CD4-positive, alpha-beta memory T cell (primary cell): ENCODE measurements at regions not wholly inside any gene's neighbourhood (a gene's known extent, or its start where the extent isn't known, plus 50 kb on each side); places are given as distances from the start of the nearest gene placed in this dataset.

Experiments used
- CTCF ChIA-PET: fragments of 350-600 bp; sonication (Branson Sonifier 250); formaldehyde crosslinking; loops from one replicate; lab custom pipeline; 2021; ENCODE audit warnings: inconsistent platforms; ENCODE audit not compliant: partially characterized antibody; lab: Charles Lee
- POLR2A ChIA-PET: fragments of 350-600 bp; sonication (Branson Sonifier 250); formaldehyde crosslinking; loops from one replicate; lab custom pipeline; 2021; ENCODE audit not compliant: partially characterized antibody; lab: Charles Lee
- DNase-seq, 5 donors: peaks; one replicate each; pipeline versions ENCODE4 v3.0.0 to v3.0.0-alpha.2; 2020 to 2022; ENCODE audit warnings: mixed read lengths in 1 of 5
- H3K27ac ChIP-seq: one replicate; pipeline ENCODE4 v1.7.0; 2013; ENCODE audit warnings: low read depth, low read length
- H3K27me3 ChIP-seq: 2 replicates; pipeline ENCODE4 v1.7.0; 2013; ENCODE audit warnings: mild to moderate bottlenecking, low read length, moderate library complexity; ENCODE audit not compliant: insufficient read depth
- H3K36me3 ChIP-seq: 2 replicates; pipeline ENCODE4 v1.7.0; 2013; ENCODE audit warnings: mild to moderate bottlenecking, low read length, moderate library complexity; ENCODE audit not compliant: insufficient read depth
- H3K4me1 ChIP-seq: 2 replicates; pipeline ENCODE4 v1.7.0; 2013; ENCODE audit warnings: mild to moderate bottlenecking, low read length, moderate library complexity; ENCODE audit not compliant: insufficient read depth
- H3K4me3 ChIP-seq, 2 donors: one replicate each; pipeline ENCODE4 v1.7.0; 2013; ENCODE audit warnings: low read length in 2 of 2, mild to moderate bottlenecking in 1 of 2
- H3K9me3 ChIP-seq, 2 donors: one replicate each; pipeline ENCODE4 v1.7.0; 2013; ENCODE audit warnings: low read length in 2 of 2, control low read depth in 1 of 2; ENCODE audit not compliant: control insufficient read depth in 1 of 2
- H3K27ac Mint-ChIP-seq, 7 donors: one replicate each; pipeline ENCODE4 v1.8.0; 2020 to 2021; ENCODE audit warnings: mixed read lengths in 7 of 7, mild to moderate bottlenecking in 6 of 7, inconsistent platforms in 3 of 7, moderate library complexity in 3 of 7
- H3K27me3 Mint-ChIP-seq, 2 donors: one replicate each; pipeline ENCODE4 v1.8.0; 2020 to 2021; ENCODE audit warnings: mixed read lengths in 2 of 2
- H3K36me3 Mint-ChIP-seq, 2 donors: one replicate each; pipeline ENCODE4 v1.8.0; 2020 to 2021; ENCODE audit warnings: mixed read lengths in 2 of 2, inconsistent platforms in 1 of 2, mild to moderate bottlenecking in 1 of 2
- H3K4me1 Mint-ChIP-seq, 4 donors: one replicate each; pipeline ENCODE4 v1.8.0; 2020 to 2021; ENCODE audit warnings: mixed read lengths in 4 of 4, mild to moderate bottlenecking in 1 of 4
- H3K4me3 Mint-ChIP-seq, 8 donors: one replicate each; pipeline ENCODE4 v1.8.0; 2020 to 2021; ENCODE audit warnings: mixed read lengths in 8 of 8, mild to moderate bottlenecking in 7 of 8, moderate library complexity in 6 of 8, inconsistent platforms in 3 of 8
- H3K9me3 Mint-ChIP-seq, 8 donors: one replicate each; pipeline ENCODE4 v1.8.0; 2020 to 2021; ENCODE audit warnings: mixed read lengths in 8 of 8, mild to moderate bottlenecking in 5 of 8, inconsistent platforms in 3 of 8, moderate library complexity in 1 of 8
- intact Hi-C: fragments of 100-400 bp; cut with micrococcal nuclease; formaldehyde crosslinking; loops from one replicate; pipeline ENCODE4 v1.15.1; 2023

GRCh38 chr20:60565551-60565950 lies 607.3 kb downstream of the CDH26 start:
- no peak overlapping the region for H3K27ac Mint-ChIP-seq
- peaks cover 0 to 4% of the 10 kb centered on the region in 2 donors for H3K27me3 Mint-ChIP-seq
- H3K27ac ChIP-seq = no peak overlapping the region
- H3K27me3 ChIP-seq = no peaks in the 10 kb centered on the region
- H3K36me3 Mint-ChIP-seq = no peaks in the 10 kb centered on the region
- no peak for DNase-seq
- intact Hi-C loops = no loop called here
- peaks cover 0 to 3% (median 0%) of the 10 kb centered on the region in 8 donors for H3K9me3 Mint-ChIP-seq
- ChIA-PET CTCF (no interaction called here), POLR2A (no interaction called here)
- no peak overlapping the region for H3K4me3 ChIP-seq
- H3K4me1 ChIP-seq = no peaks in the 10 kb centered on the region
- H3K4me3 Mint-ChIP-seq = no peak overlapping the region
- H3K4me1 Mint-ChIP-seq = no peaks in the 10 kb centered on the region
- no peaks in the 10 kb centered on the region for H3K36me3 ChIP-seq
- H3K9me3 ChIP-seq = no peaks in the 10 kb centered on the region

DNA sequence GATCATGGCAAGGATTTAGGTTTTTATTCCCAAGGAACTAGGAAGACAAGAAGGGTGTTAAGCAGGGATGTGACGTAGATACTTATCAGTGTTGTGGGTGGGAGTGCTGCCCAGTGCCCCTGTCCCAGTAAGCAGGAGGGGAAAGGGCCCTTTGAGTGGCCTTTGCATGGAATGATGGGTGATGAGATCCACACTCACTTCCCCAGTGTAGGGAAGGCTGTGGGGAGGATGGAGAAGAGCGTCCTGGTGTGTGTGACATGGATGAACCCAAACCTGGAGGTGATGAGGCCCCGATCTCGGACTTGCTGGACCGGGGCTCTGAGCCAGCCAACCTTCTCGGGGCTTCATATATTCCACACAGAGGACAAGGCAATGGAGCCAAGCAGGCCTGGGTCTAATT lies 610.9 kb downstream of the CDH26 start:
- peaks cover 0 to 3% (median 0%) of the 10 kb centered on the region in 8 donors for H3K9me3 Mint-ChIP-seq
- no peaks in the 10 kb centered on the region for H3K4me1 Mint-ChIP-seq
- H3K36me3 ChIP-seq = no peaks in the 10 kb centered on the region
- POLR2A ChIA-PET = no interaction called here
- no peaks in the 10 kb centered on the region for H3K27me3 Mint-ChIP-seq
- H3K27me3 ChIP-seq = no peaks in the 10 kb centered on the region
- no peaks in the 10 kb centered on the region for H3K36me3 Mint-ChIP-seq
- intact Hi-C loops = no loop called here
- no peak overlapping the region for H3K27ac ChIP-seq
- DNase-seq = no peak
- peak overlapping the region in 1 of 7 donors; percentile 10 for H3K27ac Mint-ChIP-seq
- H3K4me1 ChIP-seq = no peaks in the 10 kb centered on the region
- no peak overlapping the region for H3K4me3 ChIP-seq
- CTCF ChIA-PET = no interaction called here
- no peaks in the 10 kb centered on the region for H3K9me3 ChIP-seq
- H3K4me3 Mint-ChIP-seq = no peak overlapping the region

DNA sequence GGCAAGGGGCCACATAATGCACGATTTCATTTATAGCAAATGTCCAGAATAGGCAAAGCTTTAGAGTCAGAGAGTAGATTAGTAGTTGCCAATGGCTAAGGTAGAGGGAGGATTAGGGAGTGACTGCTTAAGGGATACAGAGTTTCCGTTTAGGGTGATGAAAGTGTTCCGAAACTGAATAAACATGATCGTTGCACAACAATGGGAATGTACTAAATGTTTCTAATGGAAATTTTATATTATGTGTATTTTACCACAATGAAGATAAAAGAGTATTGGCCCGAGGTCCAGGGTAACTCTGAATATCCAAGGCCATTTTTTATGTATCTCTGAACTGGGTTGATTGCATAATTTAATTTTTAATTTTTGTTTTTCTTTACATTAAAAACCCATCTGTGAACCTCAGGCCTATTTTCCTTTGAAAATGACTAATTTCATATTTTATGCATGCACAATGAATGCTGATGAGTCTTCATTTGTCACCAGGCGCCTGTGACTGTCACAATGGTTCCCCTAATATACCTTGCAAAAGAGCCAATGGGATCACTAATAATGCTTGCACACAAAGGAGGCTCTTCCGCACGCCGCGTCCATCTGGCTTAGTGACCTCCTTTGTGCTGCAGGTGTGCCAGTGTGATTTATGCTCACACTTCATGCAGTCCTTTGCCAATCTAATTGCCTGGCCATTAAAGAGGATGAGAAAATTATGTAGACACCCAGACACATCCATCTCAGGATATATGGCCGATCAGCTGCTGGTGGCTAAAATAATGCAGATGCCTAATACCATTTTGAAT lies 612.5 kb downstream of the CDH26 start:
- Histone ChIP-seq H3K27ac (no peak overlapping the region), H3K27me3 (no peaks in the 10 kb centered on the region), H3K36me3 (no peaks in the 10 kb centered on the region), H3K9me3 (no peaks in the 10 kb centered on the region), H3K4me3 (no peak overlapping the region), H3K4me1 (no peaks in the 10 kb centered on the region)
- ChIA-PET POLR2A (no interaction called here), CTCF (no interaction called here)
- no peaks in the 10 kb centered on the region for H3K4me1 Mint-ChIP-seq
- H3K9me3 Mint-ChIP-seq = peaks cover 0 to 2% (median 0%) of the 10 kb centered on the region in 8 donors
- no peak overlapping the region for H3K27ac Mint-ChIP-seq
- intact Hi-C loops = no loop called here
- H3K27me3 Mint-ChIP-seq = peaks cover 0 to 5% of the 10 kb centered on the region in 2 donors
- H3K4me3 Mint-ChIP-seq = no peak overlapping the region
- no peaks in the 10 kb centered on the region for H3K36me3 Mint-ChIP-seq
- DNase-seq = no peak

- Histone ChIP-seq H3K9me3 (no peaks in the 10 kb centered on the region), H3K36me3 (no peaks in the 10 kb centered on the region), H3K27me3 (no peaks in the 10 kb centered on the region), H3K4me1 (no peaks in the 10 kb centered on the region), H3K27ac (no peak overlapping the region), H3K4me3 (no peak overlapping the region)
- DNase-seq = no peak
- Mint-ChIP-seq H3K4me3 (no peak overlapping the region), H3K27me3 (peaks cover 0 to 5% of the 10 kb centered on the region in 2 donors), H3K36me3 (no peaks in the 10 kb centered on the region), H3K9me3 (peaks cover 0 to 2% (median 0%) of the 10 kb centered on the region in 8 donors), H3K4me1 (no peaks in the 10 kb centered on the region), H3K27ac (no peak overlapping the region)
- ChIA-PET POLR2A (no interaction called here), CTCF (no interaction called here)
- intact Hi-C loops = no loop called here
Measured at GRCh38 chr20:60573003-60573680, 614.9 kb downstream of the CDH26 start.

GRCh38 chr20:60576236-60576635 lies 618.0 kb downstream of the CDH26 start:
- intact Hi-C loops = no loop called here
- Histone ChIP-seq H3K36me3 (no peaks in the 10 kb centered on the region), H3K9me3 (no peaks in the 10 kb centered on the region), H3K4me3 (no peak overlapping the region), H3K27me3 (no peaks in the 10 kb centered on the region), H3K4me1 (no peaks in the 10 kb centered on the region), H3K27ac (no peak overlapping the region)
- Mint-ChIP-seq H3K9me3 (no peaks in the 10 kb centered on the region), H3K4me3 (no peak overlapping the region), H3K27ac (no peak overlapping the region), H3K4me1 (no peaks in the 10 kb centered on the region), H3K36me3 (no peaks in the 10 kb centered on the region), H3K27me3 (peaks cover 0 to 5% of the 10 kb centered on the region in 2 donors)
- POLR2A ChIA-PET = no interaction called here
- DNase-seq = no peak
- CTCF ChIA-PET = no interaction called here

- intact Hi-C loops = no loop called here
- Histone ChIP-seq H3K4me1 (no peaks in the 10 kb centered on the region), H3K27me3 (no peaks in the 10 kb centered on the region), H3K36me3 (no peaks in the 10 kb centered on the region), H3K9me3 (no peaks in the 10 kb centered on the region), H3K27ac (no peak overlapping the region), H3K4me3 (no peak overlapping the region)
- Mint-ChIP-seq H3K4me3 (no peak overlapping the region), H3K9me3 (no peaks in the 10 kb centered on the region), H3K27ac (no peak overlapping the region), H3K27me3 (peaks cover 0 to 3% of the 10 kb centered on the region in 2 donors), H3K36me3 (no peaks in the 10 kb centered on the region), H3K4me1 (no peaks in the 10 kb centered on the region)
- DNase-seq = no peak
- ChIA-PET CTCF (no interaction called here), POLR2A (no interaction called here)
Measured at GRCh38 chr20:60579941-60580515, 621.8 kb downstream of the CDH26 start.

DNA sequence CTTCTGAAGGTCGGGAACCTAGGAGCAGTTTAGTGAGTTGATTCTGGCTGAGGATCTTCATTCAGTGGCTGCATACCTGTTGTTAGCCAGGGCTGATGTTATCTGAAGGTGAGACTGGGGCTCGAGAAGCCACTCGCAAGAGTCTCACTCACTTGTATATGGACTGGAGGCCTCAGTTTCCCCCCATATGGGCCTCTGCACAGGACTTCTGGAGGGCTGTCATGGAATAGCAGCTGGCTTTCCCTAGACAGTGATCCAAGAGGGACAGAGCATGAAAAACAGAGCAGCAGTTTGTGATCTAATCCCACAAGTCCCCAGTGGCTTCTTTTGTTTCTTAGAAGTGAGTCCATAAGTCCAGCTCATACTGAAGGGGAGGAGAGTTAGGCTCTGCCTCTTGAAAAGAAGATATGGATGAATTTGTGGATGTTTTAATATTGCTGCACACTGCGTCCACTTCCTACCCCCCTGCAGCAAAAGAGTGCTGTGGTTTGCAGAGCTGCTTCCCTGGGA lies 623.4 kb downstream of the CDH26 start:
- Mint-ChIP-seq H3K4me1 (no peaks in the 10 kb centered on the region), H3K36me3 (no peaks in the 10 kb centered on the region), H3K9me3 (no peaks in the 10 kb centered on the region), H3K27me3 (peaks cover 0 to 3% of the 10 kb centered on the region in 2 donors), H3K27ac (no peak overlapping the region), H3K4me3 (no peak overlapping the region)
- Histone ChIP-seq H3K4me3 (no peak overlapping the region), H3K9me3 (no peaks in the 10 kb centered on the region), H3K27me3 (no peaks in the 10 kb centered on the region), H3K36me3 (no peaks in the 10 kb centered on the region), H3K4me1 (no peaks in the 10 kb centered on the region), H3K27ac (no peak overlapping the region)
- no peak for DNase-seq
- intact Hi-C loops = no loop called here
- CTCF ChIA-PET = no interaction called here
- POLR2A ChIA-PET = no interaction called here
